ENCODE measurements at regions not wholly inside any gene's neighbourhood (a gene's known extent, or its start where the extent isn't known, plus 50 kb on each side); places are given as distances from the start of the nearest gene placed in this dataset.

DNA sequence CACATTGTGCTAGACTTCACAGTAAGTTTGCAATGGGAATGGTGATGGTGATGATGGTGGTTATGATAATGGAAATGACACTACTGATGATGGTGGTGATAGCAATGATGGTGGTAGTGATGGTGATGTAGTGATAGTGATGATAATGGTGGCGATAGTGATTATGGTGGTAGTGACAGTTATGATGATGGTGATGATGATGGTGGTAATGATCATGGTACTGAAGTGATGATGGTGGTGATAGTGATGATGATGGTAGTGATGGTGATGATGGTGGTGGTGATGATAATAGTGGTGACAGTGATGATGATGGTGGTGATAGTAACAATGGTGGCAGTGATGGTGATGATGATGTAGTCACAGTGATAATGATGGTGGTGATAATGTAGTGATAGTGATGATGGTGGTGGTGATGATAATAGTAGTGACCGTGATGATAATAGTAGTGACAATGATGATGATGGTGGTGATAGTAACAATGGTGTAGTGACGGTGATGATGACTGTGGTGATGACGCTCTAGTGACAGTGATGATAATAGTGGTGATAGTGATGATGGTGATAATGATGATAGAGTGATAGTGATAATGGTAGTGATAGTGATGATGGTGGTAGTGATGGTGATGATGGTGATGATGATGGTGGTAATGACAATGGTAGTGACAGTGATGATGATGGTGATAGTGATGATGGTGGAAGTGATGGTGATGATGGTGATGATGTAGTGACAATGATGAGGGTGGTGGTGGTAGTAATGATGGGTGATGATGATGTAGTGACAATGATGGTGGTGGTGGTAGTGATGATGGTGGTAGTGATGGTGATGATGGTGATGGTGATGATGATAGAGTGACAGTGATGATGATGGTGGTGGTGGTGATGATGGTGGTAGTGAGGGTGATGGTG, 222.9 kb upstream of the PWP1 start:
- no peak overlapping the region for H3K4me3 Mint-ChIP-seq
- H3K9me3 Mint-ChIP-seq: no peaks in the 10 kb centered on the region
- no peak overlapping the region for H3K27ac Mint-ChIP-seq
- H3K27me3 Mint-ChIP-seq: no peaks in the 10 kb centered on the region
- no peak for DNase-seq
- H3K4me1 Mint-ChIP-seq: no peaks in the 10 kb centered on the region
- CTCF ChIA-PET: no interaction called here
- H3K36me3 Mint-ChIP-seq: no peaks in the 10 kb centered on the region

- no peaks in the 10 kb centered on the region for H3K36me3 Mint-ChIP-seq
- no peak for DNase-seq
- no peak overlapping the region for H3K27ac Mint-ChIP-seq
- H3K27me3 Mint-ChIP-seq: no peaks in the 10 kb centered on the region
- peaks cover 7% of the 10 kb centered on the region for H3K4me1 Mint-ChIP-seq
- CTCF ChIA-PET: no interaction called here
- H3K4me3 Mint-ChIP-seq: no peak overlapping the region
- no peaks in the 10 kb centered on the region for H3K9me3 Mint-ChIP-seq
These were observed 221.0 kb upstream of the PWP1 start for GRCh38 chr12:107464644-107465043.

GRCh38 chr12:107465625-107466024, 220.0 kb upstream of the PWP1 start:
- no peak overlapping the region for H3K4me3 Mint-ChIP-seq
- DNase-seq: no peak
- peaks cover 7% of the 10 kb centered on the region for H3K4me1 Mint-ChIP-seq
- H3K27ac Mint-ChIP-seq: no peak overlapping the region
- no peaks in the 10 kb centered on the region for H3K27me3 Mint-ChIP-seq
- CTCF ChIA-PET: no interaction called here
- H3K36me3 Mint-ChIP-seq: no peaks in the 10 kb centered on the region
- no peaks in the 10 kb centered on the region for H3K9me3 Mint-ChIP-seq

DNA sequence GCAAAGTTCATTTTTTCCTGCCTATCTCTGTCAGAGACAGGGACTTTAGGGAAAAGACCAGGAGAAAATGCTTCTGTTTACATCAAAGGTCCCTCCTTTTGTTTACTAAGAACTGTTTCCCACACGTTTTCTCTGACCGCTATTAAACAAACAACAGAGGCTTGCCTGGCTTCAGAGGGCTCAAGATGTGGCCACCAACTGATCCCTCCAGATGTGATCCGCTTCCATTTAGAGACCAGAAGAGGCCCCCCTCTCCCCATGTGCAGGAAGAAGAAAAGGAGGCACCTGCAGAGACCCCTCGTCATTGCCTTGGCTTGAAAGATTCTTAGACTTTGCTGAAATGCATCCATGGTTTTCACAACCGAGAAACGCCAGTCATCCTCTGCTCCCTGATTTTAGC, 217.9 kb upstream of the PWP1 start:
- CTCF ChIA-PET: no interaction called here
- no peak overlapping the region for H3K4me3 Mint-ChIP-seq
- no peak for DNase-seq
- no peak overlapping the region for H3K27ac Mint-ChIP-seq
- H3K9me3 Mint-ChIP-seq: no peaks in the 10 kb centered on the region
- peaks cover 7% of the 10 kb centered on the region for H3K4me1 Mint-ChIP-seq
- no peaks in the 10 kb centered on the region for H3K36me3 Mint-ChIP-seq
- H3K27me3 Mint-ChIP-seq: no peaks in the 10 kb centered on the region

GRCh38 chr12:107468182-107468581, 217.4 kb upstream of the PWP1 start:
- Mint-ChIP-seq H3K4me1 (peaks cover 7% of the 10 kb centered on the region), H3K9me3 (no peaks in the 10 kb centered on the region), H3K27ac (no peak overlapping the region), H3K27me3 (no peaks in the 10 kb centered on the region), H3K36me3 (no peaks in the 10 kb centered on the region), H3K4me3 (no peak overlapping the region)
- DNase-seq: no peak
- CTCF ChIA-PET: no interaction called here

DNA sequence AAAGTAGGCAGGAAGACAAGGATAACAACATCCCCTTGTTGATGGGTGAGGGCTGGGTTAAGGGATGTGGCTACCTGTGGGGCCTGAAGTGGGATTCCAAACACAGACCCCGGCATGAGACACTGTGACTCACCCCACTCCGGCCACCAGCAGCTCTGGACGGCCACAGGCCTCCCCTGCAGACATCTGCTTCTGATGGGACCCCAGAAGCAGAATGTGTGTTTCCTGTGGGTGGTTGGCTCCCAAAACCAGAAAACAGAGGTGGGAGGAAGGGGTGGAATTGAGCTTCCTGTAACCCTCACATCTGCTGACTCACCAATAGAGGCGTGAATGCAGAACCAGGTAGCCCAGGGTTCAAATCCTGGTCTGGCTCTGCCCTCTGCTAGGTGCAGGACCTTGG, 216.6 kb upstream of the PWP1 start:
- CTCF ChIA-PET: no interaction called here

GRCh38 chr12:107470645-107471044, 215.0 kb upstream of the PWP1 start:
- Mint-ChIP-seq H3K4me3 (no peak overlapping the region), H3K9me3 (no peaks in the 10 kb centered on the region), H3K4me1 (peaks cover 13% of the 10 kb centered on the region), H3K36me3 (no peaks in the 10 kb centered on the region), H3K27me3 (no peaks in the 10 kb centered on the region), H3K27ac (no peak overlapping the region)
- no peak for DNase-seq
- CTCF ChIA-PET: no interaction called here

More for the DNA sequence above, 216.6 kb upstream of the PWP1 start:
- no peaks in the 10 kb centered on the region for H3K9me3 Mint-ChIP-seq
- H3K27me3 Mint-ChIP-seq: no peaks in the 10 kb centered on the region
- H3K4me1 Mint-ChIP-seq: peaks cover 7% of the 10 kb centered on the region
- H3K4me3 Mint-ChIP-seq: no peak overlapping the region
- H3K36me3 Mint-ChIP-seq: no peaks in the 10 kb centered on the region
- H3K27ac Mint-ChIP-seq: no peak overlapping the region
- no peak for DNase-seq

DNA sequence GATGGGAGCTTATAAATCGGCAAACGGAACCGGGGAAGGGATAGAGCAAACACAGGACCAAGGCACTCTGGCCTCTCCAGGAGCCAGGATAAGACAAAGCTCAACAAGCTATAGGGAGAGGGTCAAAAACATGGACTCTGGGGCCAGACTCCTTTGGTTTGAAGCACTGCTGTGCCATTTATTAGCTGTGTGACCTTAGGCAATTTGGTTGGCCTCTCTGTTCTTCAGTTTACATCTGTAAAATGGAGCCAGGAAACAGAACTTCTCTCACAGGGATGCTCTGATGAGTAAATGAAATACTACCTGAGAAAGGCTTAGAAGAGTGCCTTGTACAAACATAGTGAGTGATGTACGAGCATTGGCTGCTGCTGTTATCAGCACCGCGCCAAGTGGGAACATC, 213.3 kb upstream of the PWP1 start:
- H3K27ac Mint-ChIP-seq: no peak overlapping the region
- H3K4me3 Mint-ChIP-seq: no peak overlapping the region
- H3K4me1 Mint-ChIP-seq: peaks cover 16% of the 10 kb centered on the region
- H3K27me3 Mint-ChIP-seq: no peaks in the 10 kb centered on the region
- CTCF ChIA-PET: no interaction called here
- no peak for DNase-seq
- no peaks in the 10 kb centered on the region for H3K9me3 Mint-ChIP-seq
- no peaks in the 10 kb centered on the region for H3K36me3 Mint-ChIP-seq

GRCh38 chr12:107474099-107474498, 211.5 kb upstream of the PWP1 start:
- H3K4me3 Mint-ChIP-seq: no peak overlapping the region
- no peaks in the 10 kb centered on the region for H3K27me3 Mint-ChIP-seq
- H3K4me1 Mint-ChIP-seq: peaks cover 9% of the 10 kb centered on the region
- CTCF ChIA-PET: no interaction called here
- H3K27ac Mint-ChIP-seq: no peak overlapping the region
- DNase-seq: no peak
- H3K9me3 Mint-ChIP-seq: no peaks in the 10 kb centered on the region
- no peaks in the 10 kb centered on the region for H3K36me3 Mint-ChIP-seq

- CTCF ChIA-PET: no interaction called here
- Mint-ChIP-seq H3K4me1 (peaks cover 9% of the 10 kb centered on the region), H3K27ac (no peak overlapping the region), H3K27me3 (no peaks in the 10 kb centered on the region), H3K4me3 (no peak overlapping the region), H3K9me3 (no peaks in the 10 kb centered on the region), H3K36me3 (no peaks in the 10 kb centered on the region)
- no peak for DNase-seq
These were observed 210.7 kb upstream of the PWP1 start for GRCh38 chr12:107474639-107475539.

DNA sequence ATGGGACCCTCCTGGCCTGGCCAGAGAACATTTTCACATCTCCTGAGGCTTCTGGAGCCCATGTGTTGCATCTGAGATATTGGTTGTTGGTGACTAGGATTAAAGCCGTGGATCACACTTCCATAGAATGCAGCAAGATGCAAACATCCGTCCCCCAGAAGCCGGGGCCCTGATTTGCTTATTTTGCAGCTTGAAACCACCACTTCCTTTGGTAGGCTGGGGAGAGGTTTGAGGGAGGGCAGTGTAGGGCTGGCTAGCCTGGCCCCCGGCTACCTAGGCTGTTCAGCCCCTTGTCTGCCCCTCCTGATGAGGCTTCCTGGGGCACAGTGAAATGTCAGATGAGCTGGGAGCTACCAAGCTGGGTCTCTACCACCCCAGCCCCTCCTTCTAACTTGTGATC, 209.7 kb upstream of the PWP1 start:
- CTCF ChIA-PET: no interaction called here
- Mint-ChIP-seq H3K9me3 (no peaks in the 10 kb centered on the region), H3K36me3 (no peaks in the 10 kb centered on the region), H3K27me3 (no peaks in the 10 kb centered on the region), H3K27ac (no peak overlapping the region), H3K4me3 (no peak overlapping the region), H3K4me1 (peaks cover 9% of the 10 kb centered on the region)
- no peak for DNase-seq

- no peak for DNase-seq
- Mint-ChIP-seq H3K9me3 (no peaks in the 10 kb centered on the region), H3K27me3 (no peaks in the 10 kb centered on the region), H3K36me3 (no peaks in the 10 kb centered on the region), H3K27ac (no peak overlapping the region), H3K4me3 (no peak overlapping the region), H3K4me1 (peaks cover 9% of the 10 kb centered on the region)
- CTCF ChIA-PET: no interaction called here
These were observed 208.6 kb upstream of the PWP1 start for GRCh38 chr12:107477018-107477417.

DNA sequence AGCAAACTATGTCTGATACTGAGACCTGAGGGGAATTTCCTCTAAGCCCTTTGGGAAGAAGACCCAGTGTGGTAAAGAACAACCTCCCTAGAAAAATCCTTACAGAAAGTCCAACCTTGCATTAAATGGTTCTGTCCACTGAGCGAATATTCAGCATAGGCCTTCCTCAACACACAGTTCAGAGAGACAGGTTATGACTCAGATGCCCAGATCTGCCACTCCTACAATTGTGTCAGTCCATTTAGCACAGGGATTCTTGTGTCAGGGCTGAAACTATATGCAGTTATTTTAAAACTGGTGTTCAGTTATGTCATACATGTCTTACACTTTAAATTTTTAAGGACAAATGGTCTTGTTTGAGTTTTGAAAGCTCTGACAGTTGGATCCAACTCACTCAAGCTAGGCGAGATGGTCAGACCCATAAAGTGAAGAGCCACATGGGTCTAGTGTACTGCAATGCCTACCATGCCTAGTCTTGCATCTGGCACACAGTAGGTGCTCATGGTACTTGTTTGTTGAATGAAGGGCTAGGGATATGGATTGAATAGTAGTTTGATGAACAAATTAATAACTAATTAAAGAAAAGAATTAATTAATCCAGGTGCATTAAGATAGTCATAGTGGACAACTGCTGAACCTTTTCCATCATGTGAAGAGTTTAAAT, 207.5 kb upstream of the PWP1 start:
- Mint-ChIP-seq H3K4me3 (no peak overlapping the region), H3K9me3 (no peaks in the 10 kb centered on the region), H3K27me3 (no peaks in the 10 kb centered on the region), H3K4me1 (peaks cover 9% of the 10 kb centered on the region), H3K36me3 (no peaks in the 10 kb centered on the region), H3K27ac (no peak overlapping the region)
- CTCF ChIA-PET: no interaction called here
- no peak for DNase-seq

DNA sequence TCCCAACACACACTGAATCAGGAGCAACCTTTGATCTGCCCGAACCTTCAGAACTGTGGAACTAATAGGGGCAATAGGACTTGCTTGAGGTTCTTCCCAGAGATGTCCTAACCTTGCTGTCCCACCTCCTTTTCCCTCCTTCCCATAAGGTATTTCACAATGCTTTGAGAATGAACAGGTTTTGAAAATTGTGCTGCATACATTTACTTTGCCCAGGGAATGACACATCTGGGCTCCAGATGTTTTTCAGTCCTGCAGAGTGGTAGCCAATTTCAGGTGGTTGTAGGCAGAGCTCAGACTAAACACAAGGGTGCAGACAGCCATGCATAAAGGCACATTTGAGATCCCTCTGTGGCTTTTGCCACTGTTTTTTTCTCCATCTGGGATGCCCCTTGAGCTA, 206.7 kb upstream of the PWP1 start:
- Mint-ChIP-seq H3K27ac (no peak overlapping the region), H3K4me3 (no peak overlapping the region), H3K27me3 (peaks cover 3% of the 10 kb centered on the region), H3K36me3 (no peaks in the 10 kb centered on the region), H3K4me1 (peaks cover 9% of the 10 kb centered on the region), H3K9me3 (no peaks in the 10 kb centered on the region)
- CTCF ChIA-PET: no interaction called here
- no peak for DNase-seq

All from activated naive CD4-positive, alpha-beta T cell treated with anti-CD3 and anti-CD28 coated beads, Interleukin-2, amount 10 ng/mL, durations not matched to agents 7 days and 5 days (primary cell).